ENCODE measurements at regions not wholly inside any gene's neighbourhood (a gene's known extent, or its start where the extent isn't known, plus 50 kb on each side); places are given as distances from the start of the nearest gene placed in this dataset.
A peak's percentile ranks its signal among the peaks of the same experiment; 100 is the strongest.

- no peak for DNase-seq
Measured at GRCh38 chr9:108167136-108167900, 677.7 kb upstream of the KLF4 start.

- no peak for DNase-seq
Measured at GRCh38 chr9:108166519-108166918, 677.0 kb upstream of the KLF4 start.

- peak; percentile 24 for DNase-seq
Measured at GRCh38 chr9:108163321-108164005, 673.9 kb upstream of the KLF4 start.

GRCh38 chr9:108162664-108163063, 673.1 kb upstream of the KLF4 start:
- peak; percentile 78 for DNase-seq

GRCh38 chr9:108161503-108161902, 671.9 kb upstream of the KLF4 start:
- no peak for DNase-seq

GRCh38 chr9:108160706-108161355, 671.3 kb upstream of the KLF4 start:
- no peak for DNase-seq

- DNase-seq = no peak
Measured at GRCh38 chr9:108160039-108160438, 670.5 kb upstream of the KLF4 start.

- DNase-seq = no peak
Measured at GRCh38 chr9:108158236-108158995, 668.8 kb upstream of the KLF4 start.

- no peak for DNase-seq
Measured at GRCh38 chr9:108156270-108156998, 666.9 kb upstream of the KLF4 start.

- DNase-seq = no peak
Measured at GRCh38 chr9:108153416-108153815, 663.8 kb upstream of the KLF4 start.

- peak; percentile 80 for DNase-seq
Measured at GRCh38 chr9:108150736-108151586, 661.4 kb upstream of the KLF4 start.

GRCh38 chr9:108149326-108149725, 659.8 kb upstream of the KLF4 start:
- DNase-seq = no peak

- peak; percentile 72 for DNase-seq
Measured at GRCh38 chr9:108142504-108143201, 653.1 kb upstream of the KLF4 start.

- no peak for DNase-seq
Measured at GRCh38 chr9:108142142-108142503, 652.6 kb upstream of the KLF4 start.

- no peak for DNase-seq
Measured at GRCh38 chr9:108139900-108140299, 650.3 kb upstream of the KLF4 start.

- DNase-seq = no peak
Measured at GRCh38 chr9:108138516-108138915, 648.9 kb upstream of the KLF4 start.

- DNase-seq = no peak
Measured at GRCh38 chr9:108136656-108137055, 647.1 kb upstream of the KLF4 start.

- no peak for DNase-seq
Measured at GRCh38 chr9:108134486-108135128, 645.0 kb upstream of the KLF4 start.

- DNase-seq = no peak
Measured at GRCh38 chr9:108133680-108134079, 644.1 kb upstream of the KLF4 start.

GRCh38 chr9:108133101-108133500, 643.5 kb upstream of the KLF4 start:
- DNase-seq = no peak

All from EL (cell line).